ENCODE measurements at regions not wholly inside any gene's neighbourhood (a gene's known extent, or its start where the extent isn't known, plus 50 kb on each side); places are given as distances from the start of the nearest gene placed in this dataset.
"Not testable (repeated sequence)": the region's sequence is repeated elsewhere in the genome, so short reads cannot be mapped to it uniquely, and the experiment has no call there.

GRCh38 chr3:164080208-164080607 lies 998.1 kb downstream of the SI start:
- DNase-seq: no peak

- DNase-seq: no peak
These were observed 1014.0 kb downstream of the SI start for GRCh38 chr3:164064298-164064697.

GRCh38 chr3:164060923-164061322 lies 1017.4 kb downstream of the SI start:
- no peak for DNase-seq

GRCh38 chr3:164049847-164050246 lies 1028.4 kb downstream of the SI start:
- DNase-seq: no peak

- no peak for DNase-seq
These were observed 1029.8 kb downstream of the SI start for GRCh38 chr3:164048451-164048850.

- DNase-seq: no peak
These were observed 1037.3 kb downstream of the SI start for GRCh38 chr3:164040991-164041390.

GRCh38 chr3:164030194-164030593 lies 1048.1 kb downstream of the SI start:
- DNase-seq: no peak

GRCh38 chr3:164024786-164025185 lies 1053.5 kb downstream of the SI start:
- DNase-seq: no peak

GRCh38 chr3:164023480-164023879 lies 1054.8 kb downstream of the SI start:
- no peak for DNase-seq

- DNase-seq: no peak
These were observed 1059.8 kb downstream of the SI start for GRCh38 chr3:164018500-164018899.

- DNase-seq: no peak
These were observed 1070.5 kb downstream of the SI start for GRCh38 chr3:164007765-164008164.

GRCh38 chr3:164004205-164004604 lies 1074.1 kb downstream of the SI start:
- DNase-seq: no peak

- not testable (repeated sequence) for DNase-seq
These were observed 1075.3 kb downstream of the SI start for GRCh38 chr3:164003016-164003415.

GRCh38 chr3:163983940-163984339 lies 1094.4 kb downstream of the SI start:
- DNase-seq: no peak

GRCh38 chr3:163971861-163972260 lies 1106.4 kb downstream of the SI start:
- no peak for DNase-seq

- DNase-seq: no peak
These were observed 1121.2 kb downstream of the SI start for GRCh38 chr3:163957072-163957471.

- DNase-seq: no peak
These were observed 1124.8 kb downstream of the SI start for GRCh38 chr3:163953526-163953925.

GRCh38 chr3:163952499-163952898 lies 1125.8 kb downstream of the SI start:
- no peak for DNase-seq

GRCh38 chr3:163951397-163951987 lies 1126.8 kb downstream of the SI start:
- no peak for DNase-seq

- no peak for DNase-seq
These were observed 1131.5 kb downstream of the SI start for GRCh38 chr3:163946785-163947184.

- DNase-seq: no peak
These were observed 1134.6 kb downstream of the SI start for GRCh38 chr3:163943664-163944063.

- no peak for DNase-seq
These were observed 1138.4 kb downstream of the SI start for GRCh38 chr3:163939926-163940325.

GRCh38 chr3:163936543-163936942 lies 1141.8 kb downstream of the SI start:
- no peak for DNase-seq

GRCh38 chr3:163935411-163935810 lies 1142.9 kb downstream of the SI start:
- DNase-seq: no peak

- DNase-seq: no peak
These were observed 1149.1 kb downstream of the SI start for GRCh38 chr3:163929069-163929652.

Data from retina (tissue), 1 donor.